T-helper 1 cell treated with Interleukin-12 subunit alpha and Interleukin-12 subunit beta and Interleukin-4 antibody, amounts not matched to agents 30 ng/mL and 1 ng/mL, for 36 hours (primary cell): ENCODE measurements at regions not wholly inside any gene's neighbourhood (a gene's known extent, or its start where the extent isn't known, plus 50 kb on each side); places are given as distances from the start of the nearest gene placed in this dataset.

Experiments used
- intact Hi-C: fragments of 100-400 bp; cut with micrococcal nuclease; formaldehyde crosslinking; loops from one replicate; pipeline ENCODE4 v1.15.1; 2024

- intact Hi-C loops = loop anchor here (10.0 kb wide), 1 partner anchor 166 kb away; no protein-coding TSS in a partner anchor
Observed at GRCh38 chr17:77849239-77849638, 109.3 kb upstream of the TNRC6C start.

GRCh38 chr17:77851921-77852320 is 106.6 kb upstream of the TNRC6C start:
- intact Hi-C loops = no loop called here

GRCh38 chr17:77852731-77853130 is 105.8 kb upstream of the TNRC6C start:
- intact Hi-C loops = no loop called here

GRCh38 chr17:77853191-77853977 is 105.1 kb upstream of the TNRC6C start:
- intact Hi-C loops = no loop called here

- intact Hi-C loops = no loop called here
Observed at GRCh38 chr17:77854083-77854758, 104.3 kb upstream of the TNRC6C start.

- intact Hi-C loops = no loop called here
Observed at GRCh38 chr17:77854759-77855745, 103.5 kb upstream of the TNRC6C start.

GRCh38 chr17:77856551-77857305 is 101.8 kb upstream of the TNRC6C start:
- intact Hi-C loops = no loop called here

- intact Hi-C loops = no loop called here
Observed at GRCh38 chr17:77857306-77857555, 101.3 kb upstream of the TNRC6C start.

- intact Hi-C loops = no loop called here
Observed at GRCh38 chr17:77857613-77858012, 100.9 kb upstream of the TNRC6C start.

- intact Hi-C loops = no loop called here
Observed at GRCh38 chr17:77858291-77859034, 100.0 kb upstream of the TNRC6C start.

GRCh38 chr17:77859035-77859810 is 99.3 kb upstream of the TNRC6C start:
- intact Hi-C loops = no loop called here

GRCh38 chr17:77861133-77861695 is 97.3 kb upstream of the TNRC6C start:
- intact Hi-C loops = no loop called here

- intact Hi-C loops = no loop called here
Observed at GRCh38 chr17:77861981-77862645, 96.4 kb upstream of the TNRC6C start.

- intact Hi-C loops = no loop called here
Observed at GRCh38 chr17:77862890-77863813, 95.4 kb upstream of the TNRC6C start.

- intact Hi-C loops = no loop called here
Observed at GRCh38 chr17:77863814-77864161, 94.7 kb upstream of the TNRC6C start.

- intact Hi-C loops = no loop called here
Observed at GRCh38 chr17:77864234-77865111, 94.0 kb upstream of the TNRC6C start.

- intact Hi-C loops = no loop called here
Observed at GRCh38 chr17:77865112-77865611, 93.3 kb upstream of the TNRC6C start.
